ENCODE measurements at regions not wholly inside any gene's neighbourhood (a gene's known extent, or its start where the extent isn't known, plus 50 kb on each side); places are given as distances from the start of the nearest gene placed in this dataset.

GRCh38 chr11:92796744-92797143, 172.7 kb upstream of the MTNR1B start:
- TF ChIP-seq EGR1 (IDR thresholded peaks at IDR 0.05): no peak
- no peak for TF ChIP-seq RAD21 (IDR thresholded peaks at IDR 0.05; ENCODE audit: low read depth)
- TF ChIP-seq REST (IDR thresholded peaks at IDR 0.05; ENCODE audit: low read depth): no peak
- TF ChIP-seq FOXM1 (IDR thresholded peaks at IDR 0.05; ENCODE audit: borderline replicate concordance, low read depth): no peak

GRCh38 chr11:92797874-92798273, 171.6 kb upstream of the MTNR1B start:
- TF ChIP-seq EGR1 (IDR thresholded peaks at IDR 0.05): no peak
- TF ChIP-seq CREB1 (IDR thresholded peaks at IDR 0.05; ENCODE audit: low read depth): no peak
- TF ChIP-seq TAF1 (IDR thresholded peaks at IDR 0.05; ENCODE audit: low read depth): no peak
- no peak for TF ChIP-seq REST (IDR thresholded peaks at IDR 0.05; ENCODE audit: low read depth)
- no peak for TF ChIP-seq TEAD4 (IDR thresholded peaks at IDR 0.05)
- TF ChIP-seq USF1 (IDR thresholded peaks at IDR 0.05): no peak
- TF ChIP-seq ZBTB7A (IDR thresholded peaks at IDR 0.05; ENCODE audit: low read depth): no peak
- TF ChIP-seq RAD21 (IDR thresholded peaks at IDR 0.05; ENCODE audit: low read depth): no peak
- TF ChIP-seq NFIC (IDR thresholded peaks at IDR 0.05): no peak
- TF ChIP-seq MAX (IDR thresholded peaks at IDR 0.05): no peak

- TF ChIP-seq YY1 (IDR thresholded peaks at IDR 0.05; ENCODE audit: low read depth): no peak
- TF ChIP-seq REST (IDR thresholded peaks at IDR 0.05; ENCODE audit: low read depth): peak; percentile 71
Measured at GRCh38 chr11:92801685-92802084, 167.8 kb upstream of the MTNR1B start.

GRCh38 chr11:92802644-92803043, 166.8 kb upstream of the MTNR1B start:
- TF ChIP-seq MAX (IDR thresholded peaks at IDR 0.05) (no peak), USF1 (IDR thresholded peaks at IDR 0.05) (no peak), TAF1 (IDR thresholded peaks at IDR 0.05; ENCODE audit: low read depth) (no peak), REST (IDR thresholded peaks at IDR 0.05; ENCODE audit: low read depth) (no peak), CREB1 (IDR thresholded peaks at IDR 0.05; ENCODE audit: low read depth) (no peak), YY1 (IDR thresholded peaks at IDR 0.05; ENCODE audit: low read depth) (no peak), RAD21 (IDR thresholded peaks at IDR 0.05; ENCODE audit: low read depth) (no peak), FOXM1 (IDR thresholded peaks at IDR 0.05; ENCODE audit: borderline replicate concordance, low read depth) (no peak), EGR1 (IDR thresholded peaks at IDR 0.05) (no peak), CEBPB (IDR thresholded peaks at IDR 0.05) (no peak), ZBTB7A (IDR thresholded peaks at IDR 0.05; ENCODE audit: low read depth) (no peak), NFIC (IDR thresholded peaks at IDR 0.05) (no peak)
